ENCODE measurements at regions not wholly inside any gene's neighbourhood (a gene's known extent, or its start where the extent isn't known, plus 50 kb on each side); places are given as distances from the start of the nearest gene placed in this dataset.

DNA sequence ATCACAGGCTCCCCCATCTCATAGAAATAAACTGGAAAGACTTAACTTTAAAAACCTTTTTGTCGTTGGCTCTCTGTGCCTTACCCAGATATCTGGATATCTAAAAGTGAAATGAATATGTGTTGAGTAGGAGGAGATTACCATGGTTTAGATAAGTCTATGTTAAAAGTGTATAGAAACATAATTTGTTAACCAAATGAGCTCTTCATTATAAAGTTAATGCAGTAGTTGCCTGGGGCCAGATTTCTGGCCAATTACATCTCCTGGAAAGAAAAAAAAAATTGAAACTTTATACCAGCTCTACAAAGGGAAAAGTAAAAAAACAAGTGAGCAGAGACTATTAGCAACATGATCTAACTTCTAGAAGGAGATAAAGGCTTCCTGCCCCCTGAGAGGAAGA lies 259.6 kb upstream of the UBE2E3 start:
- no peaks in the 10 kb centered on the region for H3K36me3 ChIP-seq
- no peaks in the 10 kb centered on the region for H3K9me3 ChIP-seq
- H3K27ac ChIP-seq = no peak overlapping the region
- 50 to 54% methylated on average over 1 of the region's 1 CpG for WGBS, 2 donors
- H3K27me3 ChIP-seq = no peaks in the 10 kb centered on the region
- no peaks in the 10 kb centered on the region for H3K4me1 ChIP-seq
- intact Hi-C loops (cut with DNase I) = no loop called here
- DNase-seq = no peak
- no peak for TF ChIP-seq POLR2A (IDR thresholded peaks at IDR 0.05)
- TF ChIP-seq, protein P1, sequence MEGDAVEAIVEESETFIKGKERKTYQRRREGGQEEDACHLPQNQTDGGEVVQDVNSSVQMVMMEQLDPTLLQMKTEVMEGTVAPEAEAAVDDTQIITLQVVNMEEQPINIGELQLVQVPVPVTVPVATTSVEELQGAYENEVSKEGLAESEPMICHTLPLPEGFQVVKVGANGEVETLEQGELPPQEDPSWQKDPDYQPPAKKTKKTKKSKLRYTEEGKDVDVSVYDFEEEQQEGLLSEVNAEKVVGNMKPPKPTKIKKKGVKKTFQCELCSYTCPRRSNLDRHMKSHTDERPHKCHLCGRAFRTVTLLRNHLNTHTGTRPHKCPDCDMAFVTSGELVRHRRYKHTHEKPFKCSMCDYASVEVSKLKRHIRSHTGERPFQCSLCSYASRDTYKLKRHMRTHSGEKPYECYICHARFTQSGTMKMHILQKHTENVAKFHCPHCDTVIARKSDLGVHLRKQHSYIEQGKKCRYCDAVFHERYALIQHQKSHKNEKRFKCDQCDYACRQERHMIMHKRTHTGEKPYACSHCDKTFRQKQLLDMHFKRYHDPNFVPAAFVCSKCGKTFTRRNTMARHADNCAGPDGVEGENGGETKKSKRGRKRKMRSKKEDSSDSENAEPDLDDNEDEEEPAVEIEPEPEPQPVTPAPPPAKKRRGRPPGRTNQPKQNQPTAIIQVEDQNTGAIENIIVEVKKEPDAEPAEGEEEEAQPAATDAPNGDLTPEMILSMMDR (IDR thresholded peaks at IDR 0.05) = no peak
- no peak overlapping the region for H3K4me3 ChIP-seq

DNA sequence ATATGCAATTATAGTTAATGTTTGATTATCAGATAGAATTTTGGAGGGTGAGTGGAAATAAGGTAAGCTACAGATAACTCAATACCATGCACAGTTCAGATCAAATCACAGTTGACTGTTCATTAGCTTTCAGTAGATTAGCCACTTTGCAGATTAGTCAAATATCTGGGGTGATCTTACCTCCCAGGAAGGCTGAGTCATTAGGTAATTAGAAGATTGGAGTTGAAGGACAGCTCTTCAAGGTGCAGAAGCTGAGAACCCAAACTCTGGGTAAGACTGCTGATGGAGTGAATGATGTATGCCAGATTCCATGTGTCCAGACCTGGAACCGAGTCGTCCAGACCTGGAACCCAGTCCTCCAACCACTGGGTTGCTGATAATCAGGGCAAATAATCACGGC lies 262.8 kb upstream of the UBE2E3 start:
- no peak for DNase-seq
- 75 to 82% methylated on average over 3 of the region's 3 CpGs for WGBS, 2 donors
- Histone ChIP-seq H3K4me3 (no peak overlapping the region), H3K27me3 (no peaks in the 10 kb centered on the region), H3K36me3 (no peaks in the 10 kb centered on the region), H3K4me1 (no peaks in the 10 kb centered on the region), H3K9me3 (no peaks in the 10 kb centered on the region), H3K27ac (no peak overlapping the region)
- no peak for TF ChIP-seq POLR2A (IDR thresholded peaks at IDR 0.05)
- TF ChIP-seq, protein P1 (IDR thresholded peaks at IDR 0.05) = no peak
- intact Hi-C loops (cut with DNase I) = no loop called here

DNA sequence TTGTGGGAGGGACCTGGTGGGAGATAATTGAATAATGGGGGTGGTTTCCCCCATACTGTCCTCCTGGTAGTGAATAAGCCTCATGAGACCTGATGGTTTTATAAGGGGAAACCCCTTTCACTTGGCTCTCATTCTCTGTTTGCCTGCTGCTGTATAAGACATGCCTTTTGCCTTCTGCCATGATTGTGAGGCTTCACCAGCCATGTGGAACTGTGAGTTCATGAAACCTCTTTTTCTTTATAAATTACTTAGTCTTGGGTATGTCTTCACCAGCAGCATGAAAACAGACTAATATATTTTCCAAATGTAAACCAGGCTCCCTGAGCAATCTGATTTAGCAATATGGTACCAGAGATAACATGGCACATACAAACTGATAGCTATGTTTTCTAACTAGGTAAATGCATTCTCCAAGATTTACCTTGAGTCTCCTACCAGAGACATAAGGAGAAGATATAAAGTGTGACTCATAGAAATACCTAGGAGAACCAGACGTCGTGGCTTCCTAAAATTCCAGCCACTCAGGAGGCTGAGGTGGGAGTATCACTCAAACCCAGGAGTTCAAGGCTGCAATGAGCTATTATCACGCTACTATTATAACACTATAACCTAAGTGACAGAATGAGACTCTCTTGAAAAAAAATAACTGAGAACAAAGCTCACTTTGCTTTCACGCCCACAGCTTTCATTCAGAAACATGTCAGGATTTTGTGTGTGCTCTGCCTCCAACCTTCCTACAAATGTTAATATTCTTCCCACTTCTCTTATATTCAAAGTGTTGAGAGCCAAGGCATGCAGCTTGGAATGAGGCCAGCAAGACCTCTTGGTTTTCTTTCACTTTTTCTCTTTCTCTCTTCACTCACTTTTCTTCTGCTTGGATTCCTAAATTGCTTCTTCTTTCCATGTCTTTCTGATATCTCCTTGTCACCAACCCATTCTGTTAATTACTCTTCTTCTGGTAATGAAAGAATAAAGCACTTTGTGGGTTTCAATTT lies 263.9 kb upstream of the UBE2E3 start:
- Histone ChIP-seq H3K27me3 (no peaks in the 10 kb centered on the region), H3K27ac (no peak overlapping the region), H3K9me3 (no peaks in the 10 kb centered on the region), H3K36me3 (no peaks in the 10 kb centered on the region), H3K4me3 (no peak overlapping the region), H3K4me1 (no peaks in the 10 kb centered on the region)
- WGBS, 2 donors = 65 to 74% methylated on average over 4 of the region's 4 CpGs
- no peak for TF ChIP-seq POLR2A (IDR thresholded peaks at IDR 0.05)
- TF ChIP-seq, protein P1 (IDR thresholded peaks at IDR 0.05) = no peak
- DNase-seq = no peak
- intact Hi-C loops (cut with DNase I) = no loop called here

DNA sequence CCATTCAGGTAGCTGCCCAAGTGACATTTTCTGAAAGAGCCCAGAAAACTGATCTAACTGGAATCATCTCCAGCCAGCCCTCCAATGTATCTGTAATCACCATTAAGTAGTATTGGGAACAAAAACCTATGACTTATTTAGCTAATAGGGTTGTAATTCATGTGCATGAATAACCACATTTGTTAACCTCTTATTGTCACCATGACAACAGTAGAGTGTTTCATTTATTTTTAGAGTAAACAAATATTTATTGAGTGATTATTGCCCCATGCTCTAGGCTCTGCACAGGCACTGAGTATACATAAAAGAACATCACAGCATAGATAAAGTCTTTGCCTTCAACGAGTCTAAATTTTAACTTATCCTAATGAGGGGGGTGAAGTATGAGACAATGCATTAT lies 265.4 kb upstream of the UBE2E3 start:
- whole genome bisulfite sequencing, 2 donors = 35 to 60% methylated on average over 1 of the region's 1 CpG

More for the DNA sequence above, 265.4 kb upstream of the UBE2E3 start:
- Histone ChIP-seq H3K36me3 (no peaks in the 10 kb centered on the region), H3K27me3 (no peaks in the 10 kb centered on the region), H3K4me1 (no peaks in the 10 kb centered on the region), H3K27ac (no peak overlapping the region), H3K4me3 (no peak overlapping the region), H3K9me3 (no peaks in the 10 kb centered on the region)
- no peak for DNase-seq
- intact Hi-C loops (cut with DNase I) = no loop called here
- TF ChIP-seq, protein P1 (IDR thresholded peaks at IDR 0.05) = no peak
- no peak for TF ChIP-seq POLR2A (IDR thresholded peaks at IDR 0.05)
